ENCODE measurements at regions not wholly inside any gene's neighbourhood (a gene's known extent, or its start where the extent isn't known, plus 50 kb on each side); places are given as distances from the start of the nearest gene placed in this dataset.
"Not testable (repeated sequence)": the region's sequence is repeated elsewhere in the genome, so short reads cannot be mapped to it uniquely, and the experiment has no call there.

DNA sequence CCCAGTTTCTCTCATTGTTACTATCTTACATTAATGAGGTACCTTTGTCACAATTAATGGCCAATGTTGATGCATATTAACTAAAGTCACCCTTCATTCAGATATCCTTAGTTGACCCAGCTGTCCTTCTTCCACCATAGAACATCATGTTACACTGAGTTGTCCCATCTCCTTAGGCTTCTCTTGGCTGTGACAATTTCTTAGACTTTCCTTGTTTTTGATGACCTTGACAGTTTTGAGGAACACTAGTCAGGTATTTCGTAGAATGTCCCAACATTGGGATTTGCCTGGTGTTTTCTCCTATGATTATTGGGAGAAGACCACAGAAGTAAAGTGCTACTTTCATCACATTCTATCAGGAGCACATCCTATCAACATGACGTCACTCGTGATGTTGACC, 261.8 kb downstream of the BCL2L11 start:
- not testable (repeated sequence) for H3K27me3 ChIP-seq (ENCODE audit: insufficient read depth, low read length, poor library complexity); H3K27ac ChIP-seq (ENCODE audit: low read length); DNase-seq; H3K9me3 ChIP-seq (ENCODE audit: insufficient read depth, low read length, severe bottlenecking); H4K20me1 ChIP-seq (ENCODE audit: insufficient read depth, low read length); H2AFZ ChIP-seq (ENCODE audit: low read depth, low read length); H3K4me3 ChIP-seq (ENCODE audit: low read depth in 1 of 2, low read length in 2 of 2); H3K36me3 ChIP-seq (ENCODE audit: insufficient read depth, low read length); H3K9ac ChIP-seq (ENCODE audit: low read depth, low read length); H3K79me2 ChIP-seq (ENCODE audit: insufficient read depth, low read length); ATAC-seq (ENCODE audit: insufficient read depth, low read depth); H3K4me1 ChIP-seq (ENCODE audit: insufficient read depth, low read length); H3K4me2 ChIP-seq (ENCODE audit: insufficient read depth, low read length)

DNA sequence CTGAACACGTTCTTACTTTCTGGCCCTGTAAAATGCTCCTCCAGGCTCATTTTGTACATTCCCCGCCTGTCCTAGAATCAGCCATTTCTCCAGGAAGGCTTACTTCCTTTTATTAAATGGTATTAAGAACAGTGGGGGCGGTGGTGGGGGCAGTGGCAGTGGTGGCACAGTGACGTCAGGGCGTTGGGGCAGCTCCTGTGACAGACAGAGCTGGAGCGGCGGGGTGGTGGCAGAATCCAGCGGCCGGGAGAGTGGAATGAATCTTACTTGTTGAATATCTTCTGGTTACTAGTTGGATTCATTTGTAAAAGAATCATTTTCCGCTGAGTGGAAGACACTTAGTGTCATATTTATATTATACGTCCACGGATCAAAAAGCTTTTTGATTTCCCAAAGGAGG, 262.6 kb downstream of the BCL2L11 start:
- not testable (repeated sequence) for ATAC-seq (ENCODE audit: insufficient read depth, low read depth); H3K4me2 ChIP-seq (ENCODE audit: insufficient read depth, low read length); H3K9me3 ChIP-seq (ENCODE audit: insufficient read depth, low read length, severe bottlenecking); H2AFZ ChIP-seq (ENCODE audit: low read depth, low read length); DNase-seq; H3K4me3 ChIP-seq (ENCODE audit: low read depth in 1 of 2, low read length in 2 of 2); H3K27me3 ChIP-seq (ENCODE audit: insufficient read depth, low read length, poor library complexity); H3K79me2 ChIP-seq (ENCODE audit: insufficient read depth, low read length); H3K36me3 ChIP-seq (ENCODE audit: insufficient read depth, low read length); H3K9ac ChIP-seq (ENCODE audit: low read depth, low read length); H3K27ac ChIP-seq (ENCODE audit: low read length); H3K4me1 ChIP-seq (ENCODE audit: insufficient read depth, low read length); H4K20me1 ChIP-seq (ENCODE audit: insufficient read depth, low read length)

GRCh38 chr2:111385226-111385957, 264.7 kb downstream of the BCL2L11 start:
- H3K36me3 ChIP-seq (ENCODE audit: insufficient read depth, low read length); H3K4me2 ChIP-seq (ENCODE audit: insufficient read depth, low read length); H3K9me3 ChIP-seq (ENCODE audit: insufficient read depth, low read length, severe bottlenecking); DNase-seq; H2AFZ ChIP-seq (ENCODE audit: low read depth, low read length); ATAC-seq (ENCODE audit: insufficient read depth, low read depth); H3K4me1 ChIP-seq (ENCODE audit: insufficient read depth, low read length); H3K79me2 ChIP-seq (ENCODE audit: insufficient read depth, low read length); H3K9ac ChIP-seq (ENCODE audit: low read depth, low read length); H3K4me3 ChIP-seq (ENCODE audit: low read depth in 1 of 2, low read length in 2 of 2); H4K20me1 ChIP-seq (ENCODE audit: insufficient read depth, low read length); H3K27me3 ChIP-seq (ENCODE audit: insufficient read depth, low read length, poor library complexity); H3K27ac ChIP-seq (ENCODE audit: low read length): not testable (repeated sequence)

DNA sequence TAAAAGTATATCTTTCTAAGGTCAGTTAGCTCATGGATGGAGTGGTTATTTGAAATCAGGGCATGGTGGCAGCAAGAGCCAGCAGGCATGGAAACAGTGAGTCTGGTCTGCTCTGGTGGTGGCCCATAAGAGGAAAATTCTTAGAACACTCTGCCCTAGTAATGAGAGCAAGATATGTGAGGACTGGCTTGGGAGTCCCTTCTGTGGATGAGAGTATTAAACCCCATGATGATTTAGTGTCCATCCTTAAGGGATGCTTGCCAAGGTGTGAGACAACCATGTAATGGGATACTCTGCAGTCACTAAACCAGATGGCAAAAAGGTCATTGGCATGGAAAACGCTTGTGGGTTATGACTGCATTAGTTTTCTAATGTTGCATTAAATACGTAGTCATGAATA, 269.9 kb downstream of the BCL2L11 start:
- H3K79me2 ChIP-seq (ENCODE audit: insufficient read depth, low read length); H3K4me3 ChIP-seq (ENCODE audit: low read depth in 1 of 2, low read length in 2 of 2); H3K4me2 ChIP-seq (ENCODE audit: insufficient read depth, low read length); H3K27ac ChIP-seq (ENCODE audit: low read length); ATAC-seq (ENCODE audit: insufficient read depth, low read depth); H3K27me3 ChIP-seq (ENCODE audit: insufficient read depth, low read length, poor library complexity); H3K9ac ChIP-seq (ENCODE audit: low read depth, low read length); H3K4me1 ChIP-seq (ENCODE audit: insufficient read depth, low read length); H3K9me3 ChIP-seq (ENCODE audit: insufficient read depth, low read length, severe bottlenecking); H4K20me1 ChIP-seq (ENCODE audit: insufficient read depth, low read length); H3K36me3 ChIP-seq (ENCODE audit: insufficient read depth, low read length); H2AFZ ChIP-seq (ENCODE audit: low read depth, low read length); DNase-seq: not testable (repeated sequence)

DNA sequence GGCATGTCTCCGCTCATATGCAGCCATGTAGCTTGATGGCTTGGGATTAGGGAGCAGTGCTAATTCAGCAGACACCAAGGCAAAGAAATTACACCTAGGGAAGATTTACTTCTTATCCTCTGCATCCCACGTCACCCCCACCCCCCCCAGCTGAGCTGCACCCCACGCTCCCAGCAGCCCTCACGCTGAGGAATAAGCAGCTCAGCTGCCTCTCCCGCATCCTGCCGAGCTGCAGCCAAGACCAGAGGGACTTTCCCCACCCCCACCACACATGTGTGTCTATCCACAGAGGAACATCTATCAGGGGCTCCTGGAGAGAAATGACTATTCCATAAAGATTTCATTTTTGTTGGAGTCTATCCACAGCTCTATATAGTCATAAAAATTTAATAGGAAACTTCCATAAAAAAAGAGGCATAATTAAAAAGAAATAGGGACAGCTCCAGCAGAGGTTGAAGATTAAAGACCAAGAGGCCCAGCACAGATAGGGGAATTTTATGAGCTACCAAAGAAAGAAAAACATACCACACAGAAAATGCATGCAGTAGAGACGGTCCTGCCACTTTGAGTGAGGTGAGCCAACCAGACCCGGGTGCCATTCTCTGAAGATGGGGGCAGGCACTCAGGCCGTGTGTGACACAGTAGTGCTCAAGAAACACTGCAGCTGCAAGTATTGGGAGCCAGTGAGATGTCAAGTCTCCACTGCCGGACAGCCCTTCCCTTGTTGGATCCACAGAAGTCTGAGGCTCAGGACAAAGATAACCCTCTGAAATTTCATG, 274.8 kb downstream of the BCL2L11 start:
- not testable (repeated sequence) for DNase-seq; H3K9me3 ChIP-seq (ENCODE audit: insufficient read depth, low read length, severe bottlenecking); H3K36me3 ChIP-seq (ENCODE audit: insufficient read depth, low read length); ATAC-seq (ENCODE audit: insufficient read depth, low read depth); H3K4me3 ChIP-seq (ENCODE audit: low read depth in 1 of 2, low read length in 2 of 2); H3K27me3 ChIP-seq (ENCODE audit: insufficient read depth, low read length, poor library complexity); H3K27ac ChIP-seq (ENCODE audit: low read length); H3K9ac ChIP-seq (ENCODE audit: low read depth, low read length); H4K20me1 ChIP-seq (ENCODE audit: insufficient read depth, low read length); H2AFZ ChIP-seq (ENCODE audit: low read depth, low read length); H3K4me1 ChIP-seq (ENCODE audit: insufficient read depth, low read length); H3K4me2 ChIP-seq (ENCODE audit: insufficient read depth, low read length); H3K79me2 ChIP-seq (ENCODE audit: insufficient read depth, low read length)

DNA sequence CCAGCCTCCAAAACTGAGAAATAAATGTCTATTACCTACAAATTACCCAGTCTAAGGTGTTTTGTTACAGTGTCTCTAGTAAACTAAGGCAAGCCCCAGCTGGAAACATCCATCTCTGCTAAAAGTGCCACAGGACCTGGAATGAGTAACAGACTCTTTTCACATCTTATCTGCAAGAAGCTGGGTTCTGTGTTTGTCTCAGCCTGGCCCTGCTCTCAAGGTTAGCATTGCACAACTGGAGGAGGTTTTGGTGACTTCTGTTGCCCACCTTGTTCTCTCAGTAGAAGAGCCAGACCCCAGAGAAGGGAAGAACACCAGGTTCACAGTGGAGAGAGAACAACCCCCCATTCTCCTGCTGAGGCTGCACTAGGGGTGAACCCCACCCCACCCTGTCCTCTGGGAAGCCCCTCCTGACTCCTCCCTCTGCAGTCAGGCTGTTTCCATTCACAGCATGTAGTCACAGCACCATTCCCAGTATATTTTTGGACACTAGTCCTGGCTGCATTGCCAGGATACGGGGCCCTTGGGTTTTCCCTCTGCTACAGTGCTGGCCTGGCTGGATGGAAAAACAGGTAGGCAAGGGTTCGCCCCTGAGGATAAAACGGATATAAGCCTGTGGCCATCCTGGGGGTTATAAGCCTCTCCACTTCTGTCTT, 280.0 kb downstream of the BCL2L11 start:
- H3K4me1 ChIP-seq (ENCODE audit: insufficient read depth, low read length); H3K36me3 ChIP-seq (ENCODE audit: insufficient read depth, low read length); DNase-seq; H3K9me3 ChIP-seq (ENCODE audit: insufficient read depth, low read length, severe bottlenecking); H3K27me3 ChIP-seq (ENCODE audit: insufficient read depth, low read length, poor library complexity); ATAC-seq (ENCODE audit: insufficient read depth, low read depth); H4K20me1 ChIP-seq (ENCODE audit: insufficient read depth, low read length); H3K4me3 ChIP-seq (ENCODE audit: low read depth in 1 of 2, low read length in 2 of 2); H3K27ac ChIP-seq (ENCODE audit: low read length); H2AFZ ChIP-seq (ENCODE audit: low read depth, low read length); H3K9ac ChIP-seq (ENCODE audit: low read depth, low read length); H3K4me2 ChIP-seq (ENCODE audit: insufficient read depth, low read length); H3K79me2 ChIP-seq (ENCODE audit: insufficient read depth, low read length): not testable (repeated sequence)

DNA sequence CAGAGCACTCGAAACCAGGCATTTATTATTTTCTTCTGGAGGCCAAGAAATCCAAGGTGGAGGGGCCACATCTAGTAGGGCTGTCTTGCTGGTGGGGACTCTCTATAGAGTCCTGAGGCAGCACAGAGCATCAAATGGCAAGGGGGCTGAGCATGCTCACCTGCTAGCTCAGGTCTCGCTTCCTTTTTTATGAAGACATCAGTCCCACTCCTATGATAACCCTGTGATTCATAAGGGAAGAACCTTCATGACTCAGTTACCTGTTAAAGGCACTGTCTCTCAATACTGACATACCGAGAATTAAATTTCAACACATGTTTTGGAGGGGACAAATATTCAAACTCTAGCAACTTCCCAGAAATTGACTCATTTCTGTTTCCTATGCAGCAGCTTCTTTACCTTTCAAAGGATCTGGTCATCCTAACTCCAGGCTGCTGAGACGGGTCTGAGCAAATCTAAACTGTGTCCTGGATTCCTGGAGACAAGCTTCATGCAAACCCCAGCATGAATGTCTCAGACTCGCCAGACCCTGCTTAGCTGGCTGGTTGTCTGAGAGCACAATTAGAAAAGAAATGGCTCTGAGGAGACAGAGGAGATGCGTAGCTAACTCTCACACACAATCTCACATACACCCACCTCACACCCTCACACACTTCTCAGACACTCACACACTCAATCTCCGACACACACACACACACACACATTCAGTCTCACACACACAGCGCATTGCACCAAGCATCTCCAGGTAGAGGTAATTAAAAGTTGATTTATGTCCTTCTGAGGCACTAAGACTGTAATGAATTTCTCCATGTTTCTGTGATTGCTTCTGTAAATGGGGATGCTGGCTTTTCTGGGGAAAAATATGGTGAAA, 280.8 kb downstream of the BCL2L11 start:
- H3K36me3 ChIP-seq (ENCODE audit: insufficient read depth, low read length); DNase-seq; H3K4me2 ChIP-seq (ENCODE audit: insufficient read depth, low read length); H3K79me2 ChIP-seq (ENCODE audit: insufficient read depth, low read length); H3K4me3 ChIP-seq (ENCODE audit: low read depth in 1 of 2, low read length in 2 of 2); H3K9me3 ChIP-seq (ENCODE audit: insufficient read depth, low read length, severe bottlenecking); H2AFZ ChIP-seq (ENCODE audit: low read depth, low read length); H3K27me3 ChIP-seq (ENCODE audit: insufficient read depth, low read length, poor library complexity); ATAC-seq (ENCODE audit: insufficient read depth, low read depth); H3K4me1 ChIP-seq (ENCODE audit: insufficient read depth, low read length); H3K27ac ChIP-seq (ENCODE audit: low read length); H4K20me1 ChIP-seq (ENCODE audit: insufficient read depth, low read length); H3K9ac ChIP-seq (ENCODE audit: low read depth, low read length): not testable (repeated sequence)
